GF-D8 (cell line): ENCODE measurements at regions not wholly inside any gene's neighbourhood (a gene's known extent, or its start where the extent isn't known, plus 50 kb on each side); places are given as distances from the start of the nearest gene placed in this dataset.

Source experiments
- DNase-seq: peaks from one replicate; lab custom pipeline; 2025; lab: John Stamatoyannopoulos, UW

GRCh38 chr6:167776906-167777627 is 49.6 kb upstream of the AFDN start:
- no peak for DNase-seq
